ENCODE measurements at regions not wholly inside any gene's neighbourhood (a gene's known extent, or its start where the extent isn't known, plus 50 kb on each side); places are given as distances from the start of the nearest gene placed in this dataset.
"Not testable (repeated sequence)": the region's sequence is repeated elsewhere in the genome, so short reads cannot be mapped to it uniquely, and the experiment has no call there.

DNA sequence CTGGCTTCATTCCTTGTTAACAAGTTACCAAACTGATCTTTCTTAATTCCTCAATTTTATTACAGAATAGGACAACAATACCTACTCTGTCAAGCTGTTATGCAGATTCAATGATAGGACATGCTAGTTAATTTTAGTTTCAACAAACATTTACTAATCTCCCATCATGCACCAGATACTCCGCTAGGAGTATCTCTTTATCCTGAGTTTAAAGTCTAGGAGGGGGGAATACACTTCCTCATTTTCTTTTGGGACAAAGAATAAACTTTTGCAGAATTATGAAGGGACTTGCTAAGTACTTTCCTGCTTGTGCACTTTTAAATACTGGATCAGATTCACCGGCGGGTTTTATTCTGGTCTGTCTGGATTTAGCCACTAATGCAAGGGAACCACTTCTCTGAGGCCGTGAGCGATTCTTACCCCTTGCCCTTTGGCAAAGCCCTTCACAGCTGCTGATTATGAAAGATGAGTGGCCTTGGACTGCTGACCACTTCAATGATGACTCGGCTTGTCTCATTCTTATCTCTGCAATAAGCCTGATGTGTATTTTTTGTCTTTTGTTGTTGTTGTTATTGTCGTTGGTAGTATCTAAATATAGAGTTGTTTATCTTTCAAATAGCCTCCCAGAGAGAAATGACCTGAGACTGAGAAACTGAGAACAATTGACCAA is 73.9 kb downstream of the RMI1 start:
- DNase-seq (ENCODE audit: low spot score): no peak

DNA sequence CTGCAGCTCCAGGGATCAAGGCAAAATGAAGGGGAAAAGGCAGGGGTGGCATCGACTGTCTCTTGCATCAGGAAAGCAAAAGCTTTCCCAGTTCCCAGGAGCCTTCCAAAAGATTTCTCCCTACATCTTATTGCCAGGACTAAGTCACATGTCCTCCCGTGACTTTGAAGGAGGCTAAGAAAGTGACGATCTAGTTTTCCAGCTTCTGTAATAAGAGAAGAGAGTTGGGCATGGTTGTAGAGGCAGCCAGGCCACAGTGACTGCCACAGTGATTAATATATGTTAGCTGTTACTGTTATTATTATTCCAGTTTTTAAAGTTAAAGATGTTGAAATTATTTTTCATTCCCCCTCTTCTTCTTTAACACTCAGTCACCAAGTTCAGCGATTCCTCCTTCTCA is 77.1 kb downstream of the RMI1 start:
- no peak for DNase-seq (ENCODE audit: low spot score)

DNA sequence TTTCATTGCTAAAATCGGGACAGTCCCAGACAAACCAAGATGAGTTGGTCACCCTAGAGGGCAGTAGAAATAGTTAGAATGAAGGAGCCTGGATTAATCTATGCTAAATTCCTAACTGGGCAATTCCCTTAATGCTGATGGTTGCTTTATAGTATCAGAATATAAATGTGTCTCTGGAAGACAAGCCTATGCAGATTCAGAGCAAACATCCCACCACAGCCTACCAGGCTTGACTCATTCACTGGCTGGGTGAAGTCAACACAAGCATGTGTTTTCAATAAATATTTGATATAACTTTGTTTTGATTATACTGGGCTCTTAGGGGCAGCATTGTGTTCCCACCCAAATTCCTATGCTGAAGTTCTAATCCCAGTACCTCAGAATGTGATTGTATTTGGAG is 79.3 kb downstream of the RMI1 start:
- DNase-seq (ENCODE audit: low spot score): no peak

DNA sequence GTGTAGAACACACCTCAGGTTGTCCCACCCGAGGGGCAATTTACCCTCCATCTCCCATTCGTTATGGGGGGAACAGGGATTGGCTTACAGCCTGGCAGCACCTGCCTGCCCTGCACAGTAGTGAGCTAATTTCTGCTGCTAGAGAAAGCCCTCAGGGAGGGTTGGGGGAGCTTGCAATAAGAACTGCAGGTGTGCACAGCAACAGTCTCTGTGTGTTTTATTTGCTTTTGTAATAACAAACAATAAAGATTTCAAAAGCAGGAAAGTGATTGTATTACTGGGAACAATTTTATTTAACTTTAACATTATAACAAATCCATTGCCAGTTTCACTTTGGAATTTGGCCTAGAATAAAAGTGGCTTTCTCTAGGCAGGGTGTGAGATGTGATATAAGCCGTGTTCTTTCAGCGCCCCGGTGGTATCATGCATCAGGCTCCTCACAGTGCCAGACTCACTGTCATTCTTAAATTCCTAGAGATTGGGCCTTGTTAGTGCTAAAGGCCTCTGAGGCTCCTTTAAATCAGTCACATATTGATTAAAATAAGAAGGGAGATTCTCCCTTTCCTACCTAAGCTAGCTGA is 81.1 kb downstream of the RMI1 start:
- no peak for DNase-seq (ENCODE audit: low spot score)

DNA sequence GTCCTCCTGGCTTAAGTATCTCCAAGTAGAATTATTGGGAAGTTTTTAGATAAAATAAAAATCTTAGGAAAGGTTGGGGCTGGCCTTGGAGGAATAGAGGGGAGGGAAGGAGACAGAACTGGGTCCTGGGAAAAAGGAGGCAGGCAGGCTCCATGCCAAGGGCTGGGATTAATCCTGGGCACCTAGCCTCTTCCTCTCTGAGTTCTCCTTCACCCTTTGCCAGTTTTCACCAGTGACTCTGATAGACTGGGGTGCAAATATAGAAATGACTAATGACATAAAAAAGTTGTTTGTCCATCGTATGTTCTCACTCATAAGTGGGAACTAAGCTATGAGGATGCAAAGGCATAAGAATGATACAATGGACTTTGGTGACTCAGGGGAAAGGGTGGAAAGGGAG is 81.9 kb downstream of the RMI1 start:
- DNase-seq (ENCODE audit: low spot score): no peak

DNA sequence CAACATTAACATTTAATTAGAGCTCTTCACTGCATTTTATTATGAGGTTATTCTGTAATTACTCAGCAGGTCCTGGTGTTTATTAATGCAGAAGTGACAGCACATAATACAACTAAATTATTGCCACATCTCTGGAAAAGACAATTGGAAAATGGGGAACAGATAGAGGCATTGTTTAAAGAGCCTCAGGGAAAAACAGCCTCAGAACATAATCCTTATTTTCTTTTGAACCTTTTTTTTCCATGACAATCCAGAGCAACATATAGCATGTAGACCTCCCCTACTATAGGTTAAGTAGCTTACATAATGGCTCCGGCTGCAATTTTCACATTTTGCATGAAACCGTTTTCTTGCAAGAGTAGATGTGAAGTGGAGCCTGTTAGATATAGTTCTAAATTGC is 87.2 kb downstream of the RMI1 start:
- no peak for DNase-seq (ENCODE audit: low spot score)

GRCh38 chr9:84068872-84069271 is 88.3 kb downstream of the RMI1 start:
- DNase-seq (ENCODE audit: low spot score): no peak

GRCh38 chr9:84070590-84070989 is 90.0 kb downstream of the RMI1 start:
- no peak for DNase-seq (ENCODE audit: low spot score)

- DNase-seq (ENCODE audit: low spot score): no peak
Measured at GRCh38 chr9:84072621-84073180, 92.1 kb downstream of the RMI1 start.

- no peak for DNase-seq (ENCODE audit: low spot score)
Measured at GRCh38 chr9:84075004-84075403, 94.4 kb downstream of the RMI1 start.

DNA sequence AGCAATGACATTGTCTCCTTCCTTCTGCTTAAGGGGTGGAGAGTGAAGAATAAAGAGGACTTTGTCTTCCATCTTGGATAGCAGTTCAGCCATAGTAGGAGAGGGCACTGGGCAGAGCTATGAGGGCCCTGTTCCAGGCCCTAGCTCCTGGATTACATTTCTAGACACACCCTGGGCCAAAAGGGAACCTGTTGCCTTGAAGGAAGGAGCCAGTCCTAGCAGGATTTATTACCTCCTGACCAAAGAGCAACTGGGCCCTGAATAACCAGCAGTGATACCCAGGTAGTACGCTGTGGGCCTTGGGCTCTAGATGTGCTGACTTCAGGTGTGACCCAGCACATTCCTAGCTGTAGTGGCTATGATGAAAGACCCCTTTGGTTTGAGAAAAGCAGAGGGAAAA is 95.8 kb downstream of the RMI1 start:
- no peak for DNase-seq (ENCODE audit: low spot score)

DNA sequence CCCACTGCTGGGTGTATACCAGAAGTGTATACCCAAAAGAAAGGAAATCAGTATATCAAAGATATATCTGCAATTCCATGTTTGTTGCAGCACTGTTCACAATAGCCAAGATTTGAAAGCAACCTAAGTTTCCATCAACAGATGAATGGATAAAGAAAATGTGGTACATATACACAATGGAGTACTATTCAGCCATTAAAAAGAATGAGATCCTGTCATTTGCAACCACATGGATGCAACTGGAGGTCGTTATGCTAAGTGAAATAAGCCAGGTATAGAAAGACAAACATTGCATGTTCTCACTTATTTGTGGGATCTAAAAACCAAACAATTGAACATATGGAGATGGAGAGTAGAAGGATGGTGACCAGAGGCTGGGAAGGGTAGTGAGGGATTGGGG is 97.2 kb downstream of the RMI1 start:
- DNase-seq (ENCODE audit: low spot score): not testable (repeated sequence)

- DNase-seq (ENCODE audit: low spot score): no peak
Measured at GRCh38 chr9:84079994-84080393, 99.4 kb downstream of the RMI1 start.

GRCh38 chr9:84101964-84102632 is 121.5 kb downstream of the RMI1 start:
- DNase-seq (ENCODE audit: low spot score): no peak

- no peak for DNase-seq (ENCODE audit: low spot score)
Measured at GRCh38 chr9:84103651-84104377, 123.2 kb downstream of the RMI1 start.

GRCh38 chr9:84107081-84107480 is 126.5 kb downstream of the RMI1 start:
- no peak for DNase-seq (ENCODE audit: low spot score)

DNA sequence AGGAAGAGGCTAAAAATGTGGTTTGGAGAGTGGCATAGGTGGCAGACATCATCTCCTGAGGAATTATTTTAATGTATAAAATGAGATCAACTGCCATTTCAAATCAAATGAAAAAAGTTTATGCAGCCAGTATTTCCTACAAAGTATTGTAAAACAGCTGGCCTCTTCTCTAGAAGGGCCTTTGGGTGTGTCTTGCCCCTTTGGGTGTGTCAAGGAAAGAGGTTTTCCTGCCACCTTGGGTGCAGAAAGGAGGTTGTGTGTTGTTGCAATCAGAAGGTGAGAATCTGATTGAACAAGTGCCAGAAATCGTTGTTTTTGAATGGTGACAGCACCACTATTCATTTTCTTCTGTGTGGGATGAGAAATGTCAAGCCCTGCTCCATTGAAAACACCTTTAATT is 127.4 kb downstream of the RMI1 start:
- no peak for DNase-seq (ENCODE audit: low spot score)

DNA sequence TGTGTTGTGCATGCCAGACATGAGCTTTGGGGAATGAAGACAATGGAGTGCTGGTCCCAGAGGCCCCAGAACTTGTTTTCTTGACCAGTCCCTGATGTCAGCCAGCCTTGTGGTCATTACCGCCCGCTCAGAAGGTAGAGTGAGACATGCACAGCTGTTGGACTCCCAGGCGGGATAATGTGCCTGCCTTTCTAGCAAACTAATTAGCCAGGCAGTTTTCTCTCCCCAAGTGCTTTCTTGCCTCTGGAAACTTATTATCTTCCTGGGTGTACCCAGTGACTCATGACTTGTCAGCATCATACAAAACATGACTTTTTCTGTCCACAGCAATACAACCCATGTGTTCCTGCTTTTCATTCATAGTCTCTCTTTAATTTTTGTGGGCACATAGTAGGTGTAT is 131.1 kb downstream of the RMI1 start:
- DNase-seq (ENCODE audit: low spot score): no peak

DNA sequence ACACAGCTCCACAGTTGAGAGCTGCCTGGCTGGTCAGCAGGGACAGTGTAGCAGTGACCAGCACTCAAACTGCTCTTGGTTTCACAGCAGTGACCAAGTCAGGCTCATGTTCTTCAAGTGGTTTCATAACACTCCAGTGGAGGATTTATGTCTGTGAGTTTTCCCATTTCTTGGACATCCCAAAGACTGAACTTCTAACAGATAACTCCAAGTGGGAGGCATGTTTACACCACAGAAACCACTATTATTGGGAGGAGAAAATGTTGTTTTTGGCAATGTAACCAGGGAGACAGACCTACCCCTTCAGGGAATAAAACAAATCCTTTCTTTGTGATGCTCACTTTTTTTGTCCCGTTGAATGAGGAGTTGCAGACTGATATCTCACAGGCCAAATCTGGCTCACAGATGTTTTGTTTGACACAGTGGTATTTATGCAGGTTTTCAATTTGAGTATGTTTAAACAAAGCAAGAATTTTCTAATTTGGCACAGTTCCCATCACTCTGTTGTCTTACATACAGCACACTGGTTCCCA is 141.5 kb downstream of the RMI1 start:
- no peak for DNase-seq (ENCODE audit: low spot score)

- DNase-seq (ENCODE audit: low spot score): no peak
Measured at GRCh38 chr9:84122572-84122971, 142.0 kb downstream of the RMI1 start.

GRCh38 chr9:84123648-84124406 is 143.2 kb downstream of the RMI1 start:
- no peak for DNase-seq (ENCODE audit: low spot score)

DNA sequence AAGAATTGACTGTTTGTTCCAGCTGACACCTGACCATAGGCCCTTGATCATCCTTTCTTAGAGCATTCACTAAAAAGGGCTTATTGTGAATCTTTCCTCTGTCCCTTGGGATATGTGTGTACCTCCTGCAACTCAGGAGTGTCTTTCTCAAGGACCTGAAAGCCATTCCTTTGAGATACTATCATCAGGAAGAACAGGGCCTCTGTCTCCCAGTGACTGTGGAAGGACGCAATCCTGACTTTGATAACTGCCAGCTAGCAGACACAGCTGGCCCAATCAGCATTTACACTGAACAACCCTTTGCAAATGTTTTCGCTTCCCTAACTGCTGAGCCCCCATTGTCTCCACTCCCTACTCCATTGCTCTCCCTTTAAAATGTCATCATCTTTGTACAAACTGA is 144.4 kb downstream of the RMI1 start:
- no peak for DNase-seq (ENCODE audit: low spot score)
